Calu3 (cell line): ENCODE measurements at regions not wholly inside any gene's neighbourhood (a gene's known extent, or its start where the extent isn't known, plus 50 kb on each side); places are given as distances from the start of the nearest gene placed in this dataset.

Experiments used
- BruUV-seq: library from RNA; stranded (reverse); fragments of 400-500 nt; replicated peaks from 2 replicates; lab custom pipeline; 2021; lab: Mats Ljungman, UMichigan
- CTCF ChIA-PET: fragments of 300-600 bp; sonication (Branson Sonifier 250); formaldehyde crosslinking; loops from one replicate; lab custom pipeline; 2022; ENCODE audit warnings: antibody characterized with exemption; lab: Charles Lee
- DNase-seq: peaks from one replicate; pipeline ENCODE4 v3.0.0; 2022
- H3K27ac Mint-ChIP-seq: one replicate; pipeline ENCODE4 v1.8.0; 2022; ENCODE audit warnings: mixed read lengths; ENCODE audit not compliant: unreplicated experiment
- H3K27me3 Mint-ChIP-seq: one replicate; pipeline ENCODE4 v1.8.0; 2022; ENCODE audit warnings: mixed read lengths; ENCODE audit not compliant: unreplicated experiment
- H3K36me3 Mint-ChIP-seq: one replicate; pipeline ENCODE4 v1.8.0; 2022; ENCODE audit warnings: mild to moderate bottlenecking, moderate library complexity, mixed read lengths; ENCODE audit not compliant: insufficient read depth, unreplicated experiment
- H3K4me1 Mint-ChIP-seq: one replicate; pipeline ENCODE4 v1.8.0; 2022; ENCODE audit warnings: mild to moderate bottlenecking, low read depth, mixed read lengths; ENCODE audit not compliant: unreplicated experiment
- H3K4me3 Mint-ChIP-seq: one replicate; pipeline ENCODE4 v1.8.0; 2022; ENCODE audit warnings: mild to moderate bottlenecking, low read depth, moderate library complexity, mixed read lengths; ENCODE audit not compliant: unreplicated experiment
- H3K9me3 Mint-ChIP-seq: one replicate; pipeline ENCODE4 v1.8.0; 2022; ENCODE audit warnings: low read depth, mixed read lengths; ENCODE audit not compliant: unreplicated experiment
- CTCF ChIP-seq: fragments of 200-600 bp; IDR thresholded peaks from one replicate; pipeline ENCODE4 v1.8.0; 2022; ENCODE audit warnings: antibody characterized with exemption; ENCODE audit not compliant: unreplicated experiment
- intact Hi-C: fragments of 100-400 bp; cut with micrococcal nuclease; formaldehyde crosslinking; loops from one replicate; pipeline ENCODE4 v1.10.0; 2022; ENCODE audit not compliant: unreplicated experiment

- BruUV-seq, result no TSS peak
- DNase-seq, result no peak
- Mint-ChIP-seq H3K9me3 (no peaks in the 10 kb centered on the region), H3K27me3 (no peaks in the 10 kb centered on the region), H3K27ac (peak overlapping the region; percentile 100), H3K36me3 (peaks cover 56% of the 10 kb centered on the region), H3K4me3 (peak overlapping the region; percentile 37), H3K4me1 (peaks cover 41% of the 10 kb centered on the region)
- intact Hi-C loops, result no loop called here
- no peak for TF ChIP-seq CTCF
- CTCF ChIA-PET, result no interaction called here
Measured at GRCh38 chr1:244968471-244968871, 104.1 kb upstream of the HNRNPU start.

- Mint-ChIP-seq H3K36me3 (peaks cover 50% of the 10 kb centered on the region), H3K4me3 (no peak overlapping the region), H3K9me3 (no peaks in the 10 kb centered on the region), H3K4me1 (peaks cover 37% of the 10 kb centered on the region), H3K27ac (no peak overlapping the region), H3K27me3 (no peaks in the 10 kb centered on the region)
- CTCF ChIA-PET, result no interaction called here
- intact Hi-C loops, result no loop called here
- no TSS peak for BruUV-seq
- DNase-seq, result no peak
- TF ChIP-seq CTCF, result no peak
Measured at GRCh38 chr1:244967159-244967558, 102.8 kb upstream of the HNRNPU start.

GRCh38 chr1:244965185-244966030 is 101.1 kb upstream of the HNRNPU start:
- intact Hi-C loops, result no loop called here
- Mint-ChIP-seq H3K9me3 (no peaks in the 10 kb centered on the region), H3K4me3 (no peak overlapping the region), H3K27ac (no peak overlapping the region), H3K4me1 (peaks cover 32% of the 10 kb centered on the region), H3K36me3 (peaks cover 34% of the 10 kb centered on the region), H3K27me3 (no peaks in the 10 kb centered on the region)
- CTCF ChIA-PET, result interaction anchor here (1.2 kb wide), 1 partner anchor 163 kb away, joined by 4 read pairs; no protein-coding TSS in a partner anchor
- DNase-seq, result no peak
- no TSS peak for BruUV-seq
- TF ChIP-seq CTCF, result no peak

GRCh38 chr1:244964112-244964971 is 100.0 kb upstream of the HNRNPU start:
- Mint-ChIP-seq H3K36me3 (peaks cover 23% of the 10 kb centered on the region), H3K27me3 (no peaks in the 10 kb centered on the region), H3K9me3 (no peaks in the 10 kb centered on the region), H3K4me3 (peak overlapping the region; percentile 8), H3K4me1 (peaks cover 32% of the 10 kb centered on the region), H3K27ac (peak overlapping the region; percentile 77)
- CTCF ChIA-PET, result interaction anchor here (1.2 kb wide), 2 partner anchors 9 to 162 kb away, joined by 4 read pairs; no protein-coding TSS in a partner anchor
- no peak for TF ChIP-seq CTCF
- intact Hi-C loops, result no loop called here
- no TSS peak for BruUV-seq
- peak; percentile 56 for DNase-seq
